AG04450 (cell line): ENCODE measurements at regions not wholly inside any gene's neighbourhood (a gene's known extent, or its start where the extent isn't known, plus 50 kb on each side); places are given as distances from the start of the nearest gene placed in this dataset.

Experiments used
- CTCF ChIA-PET: fragments of 300-600, 350-600 bp; formaldehyde crosslinking; extraction: SDS; loops from one replicate; lab custom pipeline; 2022; ENCODE audit warnings: antibody characterized with exemption, inconsistent platforms; lab: Charles Lee
- POLR2A ChIA-PET: fragments of 350-600 bp; formaldehyde crosslinking; extraction: SDS; loops from one replicate; lab custom pipeline; 2021; ENCODE audit warnings: antibody characterized with exemption, inconsistent platforms; lab: Yijun Ruan, JAX
- DNase-seq: peaks from one replicate; pipeline ENCODE4 v3.0.0-alpha.2; 2011; ENCODE audit warnings: low read depth, low spot score
- H3K27ac ChIP-seq: one replicate; pipeline ENCODE4 v1.5.1; 2012; ENCODE audit warnings: low read depth, low read length, control low read depth
- H3K27me3 ChIP-seq: one replicate; pipeline ENCODE4 v1.6.0; 2012; ENCODE audit warnings: low read length; ENCODE audit not compliant: control insufficient read depth, insufficient read depth
- H3K4me3 ChIP-seq: 2 replicates; pipeline ENCODE4 v1.5.1; 2011; ENCODE audit warnings: mild to moderate bottlenecking, low read depth, low read length, control low read depth
- H3K9me3 ChIP-seq: 2 replicates; pipeline ENCODE4 v1.5.1; 2012; ENCODE audit warnings: low read length; ENCODE audit not compliant: control insufficient read depth, insufficient read depth
- CTCF ChIP-seq: IDR thresholded peaks from 2 replicates; pipeline ENCODE4 v1.5.1; 2011; ENCODE audit warnings: low read depth, low read length, control low read depth, inconsistent platforms

GRCh38 chr15:56538901-56539545 is 74.1 kb upstream of the MNS1 start:
- no peak overlapping the region for H3K27ac ChIP-seq
- peaks cover 7% of the 10 kb centered on the region; the same call in 1 of the 2 replicates for H3K9me3 ChIP-seq
- POLR2A ChIA-PET, result interaction anchor here (0.6 kb wide), 1 partner anchor 901 kb away, joined by 3 read pairs; no protein-coding TSS in a partner anchor
- DNase-seq, result no peak
- CTCF ChIA-PET, result interaction anchor here (1.1 kb wide), 1 partner anchor 47 kb away, joined by 3 read pairs; no protein-coding TSS in a partner anchor
- no peak for TF ChIP-seq CTCF
- peaks cover 5% of the 10 kb centered on the region for H3K27me3 ChIP-seq
- H3K4me3 ChIP-seq, result no peak overlapping the region

- ChIA-PET CTCF (interaction anchor here (1.1 kb wide), 1 partner anchor 46 kb away, joined by 3 read pairs; no protein-coding TSS in a partner anchor), POLR2A (no interaction called here)
- DNase-seq, result no peak
- Histone ChIP-seq H3K4me3 (no peak overlapping the region), H3K27me3 (peaks cover 5% of the 10 kb centered on the region), H3K9me3 (peaks cover 7% of the 10 kb centered on the region; the same call in 1 of the 2 replicates), H3K27ac (no peak overlapping the region)
- TF ChIP-seq CTCF, result no peak
Measured at GRCh38 chr15:56537881-56538280, 72.9 kb upstream of the MNS1 start.

GRCh38 chr15:56534728-56535127 is 69.8 kb upstream of the MNS1 start:
- Histone ChIP-seq H3K9me3 (no peaks in the 10 kb centered on the region), H3K4me3 (no peak overlapping the region), H3K27me3 (peaks cover 7% of the 10 kb centered on the region), H3K27ac (no peak overlapping the region)
- TF ChIP-seq CTCF, result no peak
- DNase-seq, result no peak
- CTCF ChIA-PET, result interaction anchor here (1.4 kb wide), 1 partner anchor 43 kb away, joined by 6 read pairs; no protein-coding TSS in a partner anchor
- POLR2A ChIA-PET, result no interaction called here

GRCh38 chr15:56533731-56534403 is 68.9 kb upstream of the MNS1 start:
- Histone ChIP-seq H3K9me3 (no peaks in the 10 kb centered on the region), H3K4me3 (no peak overlapping the region), H3K27ac (no peak overlapping the region), H3K27me3 (peaks cover 5% of the 10 kb centered on the region)
- TF ChIP-seq CTCF, result no peak
- ChIA-PET POLR2A (no interaction called here), CTCF (interaction anchor here (1.4 kb wide), 1 partner anchor 42 kb away, joined by 6 read pairs; no protein-coding TSS in a partner anchor)
- no peak for DNase-seq
